Heart right ventricle (tissue), 16 donors: ENCODE measurements at regions not wholly inside any gene's neighbourhood (a gene's known extent, or its start where the extent isn't known, plus 50 kb on each side); places are given as distances from the start of the nearest gene placed in this dataset.

Experiments used
- ATAC-seq, 8 donors: fragments of 200-7000 bp; cut with Tn5 transposase; one replicate each; pipeline ENCODE4 v1.9.1; 2020; ENCODE audit warnings: mild to moderate bottlenecking in 8 of 8, moderate library complexity in 8 of 8, moderate number of reproducible peaks in 1 of 8
- DNase-seq, 2 donors: peaks; one replicate each; pipeline ENCODE4 v3.0.0-alpha.2; 2020
- H3K27ac ChIP-seq, 10 donors: fragments of 200-600 bp; sonication (generic) in 2 of 10; one replicate each; pipeline versions ENCODE4 v1.5.0 to v1.8.0; 2020 to 2022; ENCODE audit warnings: mild to moderate bottlenecking in 3 of 10
- H3K27me3 ChIP-seq, 7 donors: fragments of 200-600 bp; one replicate each; pipeline ENCODE4 v1.8.0; 2021 to 2022; ENCODE audit warnings: mild to moderate bottlenecking in 2 of 7
- H3K36me3 ChIP-seq, 9 donors: fragments of 200-600 bp; sonication (generic) in 1 of 9; one replicate each; pipeline versions ENCODE4 v1.5.0 to v1.8.0; 2020 to 2022; ENCODE audit warnings: mild to moderate bottlenecking in 2 of 9
- H3K4me1 ChIP-seq, 9 donors: fragments of 200-600 bp; sonication (generic) in 1 of 9; one replicate each; pipeline versions ENCODE4 v1.5.0 to v1.8.0; 2020 to 2022; ENCODE audit warnings: mild to moderate bottlenecking in 4 of 9
- H3K4me3 ChIP-seq, 10 donors: fragments of 200-600 bp; sonication (generic) in 2 of 10; one replicate each; pipeline versions ENCODE4 v1.5.0 to v1.8.0; 2020 to 2022; ENCODE audit warnings: mild to moderate bottlenecking in 7 of 10, moderate library complexity in 2 of 10
- H3K9me3 ChIP-seq, 11 donors: fragments of 200-600 bp in 10 of 11; sonication (generic) in 2 of 11; one replicate each; pipeline versions ENCODE4 v1.5.0 to v1.8.0; 2013 to 2022; ENCODE audit warnings: mild to moderate bottlenecking in 2 of 11, control low read depth in 1 of 11, moderate library complexity in 1 of 11
- WGBS, 2 donors: extraction: QIAGEN DNeasy Blood & Tissue Kit; methylation state at CpG; one replicate each; pipeline ENCODE4 v1.1.7; 2013; ENCODE audit warnings: inconsistent platforms in 1 of 2; 5-methylcytosine and 5-hydroxymethylcytosine counted together
- intact Hi-C, 10 donors: fragments of 100-400 bp; cut with DNase I; formaldehyde crosslinking; loops; one replicate each; pipeline versions ENCODE4 v1.11.1 to v1.14.2; 2022
- TF ChIP-seq, protein P1 (sequence below), 9 donors: fragments of 200-600 bp; sonication (generic) in 2 of 9; IDR thresholded peaks; one replicate each; pipeline versions ENCODE4 v1.5.0 to v1.8.0; 2021 to 2022; ENCODE audit warnings: antibody characterized with exemption in 9 of 9, mild to moderate bottlenecking in 5 of 9, moderate library complexity in 1 of 9
- donor health status: Arrhythmogenic right ventricular cardiomyopathy.
- donor health status: ischemic (EF 13 %, LVEDD 7.1; RV severe dilation, severe dysfunction).
- donor health status: healthy with polysubstance abuse.
- donor health status: DM: no; HTN: yes; CAD: no.
- donor health status: DM: no; HTN: no; CAD: no.
- donor health status: ischemic (EF 25% LVEDD 6.9; RV normal size, moderate dysfunction).
- donor health status: ischemic (EF 25% LVEDD 5.7; RV mildly dilated, moderate dysfunction).
- donor health status: healthy.
- donor health status: DM: yes; HTN: yes; CAD: no.
- donor health status: Ischemic cardiomyopathy.
- donor health status: ischemic (EF 35%, LVEDD 5.7; RV mildly dilated, moderate dysfunction).
- donor health status: nonischemic (EF 11% LVEDD 7.7; RV severe dilation, severe dysfunction).
- donor health status: DM: yes; HTN: yes; CAD: no.
- donor health status: PGD.
- donor health status: ischemic (EF 29% LVEDD 5.4; RV normal size, mild dysfunction).
- donor health status: nonischemic (EF 23%, LVEDD 6.1; RV moderate dilation, normal function).

- no peak for ATAC-seq
- no peaks in the 10 kb centered on the region for H3K36me3 ChIP-seq
- no peak overlapping the region for H3K4me3 ChIP-seq
- no peak overlapping the region for H3K27ac ChIP-seq
- intact Hi-C loops, result no loop called here
- DNase-seq, result no peak
- 66 to 67% methylated on average over 28 of the region's 28 CpGs for WGBS, 2 donors
- no peaks in the 10 kb centered on the region for H3K9me3 ChIP-seq
- H3K4me1 ChIP-seq, result no peaks in the 10 kb centered on the region
- TF ChIP-seq, protein P1, sequence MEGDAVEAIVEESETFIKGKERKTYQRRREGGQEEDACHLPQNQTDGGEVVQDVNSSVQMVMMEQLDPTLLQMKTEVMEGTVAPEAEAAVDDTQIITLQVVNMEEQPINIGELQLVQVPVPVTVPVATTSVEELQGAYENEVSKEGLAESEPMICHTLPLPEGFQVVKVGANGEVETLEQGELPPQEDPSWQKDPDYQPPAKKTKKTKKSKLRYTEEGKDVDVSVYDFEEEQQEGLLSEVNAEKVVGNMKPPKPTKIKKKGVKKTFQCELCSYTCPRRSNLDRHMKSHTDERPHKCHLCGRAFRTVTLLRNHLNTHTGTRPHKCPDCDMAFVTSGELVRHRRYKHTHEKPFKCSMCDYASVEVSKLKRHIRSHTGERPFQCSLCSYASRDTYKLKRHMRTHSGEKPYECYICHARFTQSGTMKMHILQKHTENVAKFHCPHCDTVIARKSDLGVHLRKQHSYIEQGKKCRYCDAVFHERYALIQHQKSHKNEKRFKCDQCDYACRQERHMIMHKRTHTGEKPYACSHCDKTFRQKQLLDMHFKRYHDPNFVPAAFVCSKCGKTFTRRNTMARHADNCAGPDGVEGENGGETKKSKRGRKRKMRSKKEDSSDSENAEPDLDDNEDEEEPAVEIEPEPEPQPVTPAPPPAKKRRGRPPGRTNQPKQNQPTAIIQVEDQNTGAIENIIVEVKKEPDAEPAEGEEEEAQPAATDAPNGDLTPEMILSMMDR (IDR thresholded peaks at IDR 0.05), result no peak
- peaks cover 0 to 73% (median 54%) of the 10 kb centered on the region in 7 donors for H3K27me3 ChIP-seq
These were observed 113.8 kb upstream of the LRPAP1 start for GRCh38 chr4:3645711-3646679.

DNA sequence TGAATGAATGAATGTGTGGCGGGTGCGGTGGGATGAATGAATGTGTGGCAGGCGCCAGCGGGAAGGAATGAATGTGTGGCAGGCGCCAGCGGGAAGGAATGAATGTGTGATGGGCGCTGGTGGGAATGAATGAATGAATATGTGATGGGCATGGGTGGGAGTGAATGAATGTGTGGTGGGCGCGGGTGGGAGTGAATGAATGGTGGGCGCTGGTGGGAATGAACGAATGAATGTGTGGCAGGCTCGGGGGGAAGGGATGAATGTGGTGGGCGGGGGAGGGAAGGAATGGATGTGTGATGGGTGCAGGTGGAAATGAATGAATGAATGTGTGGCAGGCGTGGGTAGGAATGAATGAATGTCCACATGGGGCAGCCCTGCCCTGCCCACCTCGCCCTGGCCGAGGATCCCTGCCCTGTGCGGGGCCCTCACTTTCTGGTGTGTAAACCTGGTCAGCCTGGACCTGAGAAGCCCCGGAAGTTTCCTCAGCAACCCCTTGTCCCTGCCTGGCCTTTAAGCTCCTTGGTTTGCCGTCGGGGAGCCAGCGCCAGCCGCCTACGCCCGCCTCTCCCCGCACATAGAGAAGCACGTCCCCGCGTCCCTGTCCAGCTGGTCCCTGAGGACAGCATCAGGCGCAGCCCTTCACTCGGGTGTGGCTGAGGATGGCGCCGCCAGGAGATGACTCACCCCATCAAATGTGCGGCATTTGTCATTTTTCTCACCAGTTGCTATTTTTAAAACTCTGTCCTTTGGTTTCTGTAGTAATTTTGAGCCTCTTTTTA, 112.8 kb upstream of the LRPAP1 start:
- Histone ChIP-seq H3K36me3 (no peaks in the 10 kb centered on the region), H3K4me1 (no peaks in the 10 kb centered on the region), H3K27me3 (peaks cover 0 to 72% (median 48%) of the 10 kb centered on the region in 7 donors), H3K4me3 (no peak overlapping the region), H3K27ac (no peak overlapping the region), H3K9me3 (no peaks in the 10 kb centered on the region)
- DNase-seq, result no peak
- TF ChIP-seq, protein P1 (IDR thresholded peaks at IDR 0.05), result no peak
- ATAC-seq, result no peak
- intact Hi-C loops, result no loop called here
- 65 to 66% methylated on average over 33 of the region's 33 CpGs for WGBS, 2 donors

- peaks cover 0 to 60% (median 36%) of the 10 kb centered on the region in 7 donors for H3K27me3 ChIP-seq
- WGBS, 2 donors, result 74 to 75% methylated on average over 26 of the region's 26 CpGs
- DNase-seq, result no peak
These were observed 111.6 kb upstream of the LRPAP1 start for GRCh38 chr4:3643518-3644433.

More at GRCh38 chr4:3643518-3644433, 111.6 kb upstream of the LRPAP1 start:
- no peak overlapping the region for H3K4me3 ChIP-seq
- intact Hi-C loops, result no loop called here
- no peaks in the 10 kb centered on the region for H3K4me1 ChIP-seq
- H3K36me3 ChIP-seq, result no peaks in the 10 kb centered on the region
- no peak overlapping the region for H3K27ac ChIP-seq
- peaks cover 0 to 5% (median 0%) of the 10 kb centered on the region in 11 donors for H3K9me3 ChIP-seq
- no peak for ATAC-seq
- TF ChIP-seq, protein P1 (IDR thresholded peaks at IDR 0.05), result no peak
